Mucosa of stomach (tissue), 1 donor: ENCODE measurements at regions not wholly inside any gene's neighbourhood (a gene's known extent, or its start where the extent isn't known, plus 50 kb on each side); places are given as distances from the start of the nearest gene placed in this dataset.
"Not testable (repeated sequence)": the region's sequence is repeated elsewhere in the genome, so short reads cannot be mapped to it uniquely, and the experiment has no call there.

Source experiments
- H3K27me3 ChIP-seq: one replicate; pipeline ENCODE4 v1.7.0; 2013; ENCODE audit warnings: mild to moderate bottlenecking, low read length; ENCODE audit not compliant: control insufficient read depth, insufficient read depth
- H3K36me3 ChIP-seq: one replicate; pipeline ENCODE4 v1.7.0; 2013; ENCODE audit warnings: low read length; ENCODE audit not compliant: control insufficient read depth, insufficient read depth
- H3K4me1 ChIP-seq: one replicate; pipeline ENCODE4 v1.7.0; 2013; ENCODE audit warnings: mild to moderate bottlenecking, low read length; ENCODE audit not compliant: control insufficient read depth, insufficient read depth
- H3K4me3 ChIP-seq: one replicate; pipeline ENCODE4 v1.7.0; 2013; ENCODE audit warnings: low read length
- H3K9ac ChIP-seq: one replicate; pipeline ENCODE4 v1.7.0; 2013; ENCODE audit warnings: mild to moderate bottlenecking, low read length, moderate library complexity
- H3K9me3 ChIP-seq: one replicate; pipeline ENCODE4 v1.7.0; 2013; ENCODE audit warnings: mild to moderate bottlenecking, low read length, moderate library complexity; ENCODE audit not compliant: control insufficient read depth
- donor health status: Pancreatic carcinoma.

DNA sequence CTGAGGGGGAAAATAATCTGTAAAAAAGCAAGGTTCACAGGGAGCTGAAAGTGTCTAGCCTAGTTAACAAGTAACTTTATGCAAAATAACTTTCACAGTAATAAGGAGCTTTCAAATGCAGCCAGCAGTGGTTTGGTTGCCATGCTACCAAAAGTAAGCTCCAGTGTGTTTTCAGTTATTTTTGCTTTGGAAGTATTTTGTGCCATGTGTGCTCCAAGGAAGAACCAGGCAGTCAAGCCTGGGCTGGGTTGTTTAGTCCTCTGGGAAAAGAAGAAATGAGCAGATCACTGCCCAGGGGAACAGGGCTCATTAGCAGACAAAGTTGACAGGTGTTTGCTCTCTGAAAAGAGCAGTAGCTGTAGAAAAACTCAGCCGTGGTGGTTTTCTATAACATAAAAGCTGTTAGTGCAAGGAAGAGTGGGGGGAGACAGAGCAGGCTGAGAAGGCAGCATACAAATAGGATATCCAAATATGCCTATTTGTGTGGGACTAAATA, 92.8 kb upstream of the TMTC2 start:
- Histone ChIP-seq H3K9me3 (no peaks in the 10 kb centered on the region), H3K36me3 (no peaks in the 10 kb centered on the region), H3K27me3 (no peaks in the 10 kb centered on the region), H3K4me3 (no peak overlapping the region), H3K9ac (no peak overlapping the region), H3K4me1 (no peaks in the 10 kb centered on the region)

DNA sequence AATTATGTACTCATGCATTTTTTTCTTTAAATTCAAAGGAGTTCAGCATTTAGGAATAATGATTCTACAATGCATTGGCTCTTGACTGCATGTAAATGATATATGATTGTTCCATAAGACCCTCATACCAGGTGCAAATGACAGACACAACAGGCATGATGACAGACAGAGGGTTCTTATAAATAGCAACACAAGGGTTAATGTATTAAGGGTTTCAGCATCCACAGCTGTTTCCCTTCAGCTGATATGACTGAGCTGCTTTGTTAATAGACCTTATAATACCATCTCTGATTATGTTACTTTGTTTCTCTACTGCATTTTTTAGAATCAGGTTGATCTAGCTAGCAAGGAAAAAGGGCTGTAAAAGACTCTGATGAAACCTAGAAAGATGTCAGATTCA, 90.8 kb upstream of the TMTC2 start:
- H3K9ac ChIP-seq: no peak overlapping the region
- H3K4me3 ChIP-seq: no peak overlapping the region
- no peaks in the 10 kb centered on the region for H3K9me3 ChIP-seq
- H3K27me3 ChIP-seq: no peaks in the 10 kb centered on the region
- no peaks in the 10 kb centered on the region for H3K36me3 ChIP-seq
- no peaks in the 10 kb centered on the region for H3K4me1 ChIP-seq

DNA sequence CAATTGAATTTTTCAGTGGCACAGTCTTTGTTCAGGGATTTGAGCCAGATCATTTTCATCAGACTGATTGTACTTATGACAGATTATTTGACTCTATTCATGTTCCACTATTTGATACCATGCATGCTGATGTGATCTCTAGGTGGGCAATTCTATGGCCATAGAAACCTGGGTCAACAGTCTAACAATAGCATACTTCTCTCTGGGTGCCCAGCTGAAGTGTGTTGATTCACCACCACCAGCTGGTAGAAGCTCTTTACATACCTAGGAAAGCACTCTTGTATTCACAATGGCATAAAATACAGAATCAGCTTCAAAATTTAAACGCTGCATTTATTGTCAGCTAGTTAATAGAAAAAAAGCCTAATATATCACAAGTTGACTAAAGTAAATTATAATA, 90.2 kb upstream of the TMTC2 start:
- Histone ChIP-seq H3K4me3 (no peak overlapping the region), H3K36me3 (no peaks in the 10 kb centered on the region), H3K4me1 (no peaks in the 10 kb centered on the region), H3K9me3 (no peaks in the 10 kb centered on the region), H3K9ac (no peak overlapping the region), H3K27me3 (no peaks in the 10 kb centered on the region)

DNA sequence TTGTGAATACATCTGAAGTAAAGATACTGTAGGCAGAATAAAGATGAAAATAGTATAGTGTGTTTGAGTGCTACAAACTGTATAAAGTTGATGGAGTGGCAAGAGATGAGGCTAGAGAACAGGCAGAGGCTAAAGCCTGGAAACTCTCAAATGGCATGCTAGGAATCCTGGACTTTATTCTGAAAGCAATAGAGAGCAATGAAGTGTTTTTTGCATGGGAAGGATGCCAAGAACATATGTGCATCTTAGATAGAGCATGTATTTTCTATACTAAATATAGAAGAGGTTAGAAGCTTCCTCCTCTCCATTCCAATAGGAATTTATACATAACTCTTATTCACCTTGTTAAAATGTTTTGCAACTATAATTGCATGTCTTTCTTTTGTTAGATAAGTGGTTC, 86.3 kb upstream of the TMTC2 start:
- H3K4me1 ChIP-seq: no peaks in the 10 kb centered on the region
- H3K9me3 ChIP-seq: no peaks in the 10 kb centered on the region
- no peak overlapping the region for H3K4me3 ChIP-seq
- no peaks in the 10 kb centered on the region for H3K36me3 ChIP-seq
- H3K27me3 ChIP-seq: no peaks in the 10 kb centered on the region
- H3K9ac ChIP-seq: no peak overlapping the region

DNA sequence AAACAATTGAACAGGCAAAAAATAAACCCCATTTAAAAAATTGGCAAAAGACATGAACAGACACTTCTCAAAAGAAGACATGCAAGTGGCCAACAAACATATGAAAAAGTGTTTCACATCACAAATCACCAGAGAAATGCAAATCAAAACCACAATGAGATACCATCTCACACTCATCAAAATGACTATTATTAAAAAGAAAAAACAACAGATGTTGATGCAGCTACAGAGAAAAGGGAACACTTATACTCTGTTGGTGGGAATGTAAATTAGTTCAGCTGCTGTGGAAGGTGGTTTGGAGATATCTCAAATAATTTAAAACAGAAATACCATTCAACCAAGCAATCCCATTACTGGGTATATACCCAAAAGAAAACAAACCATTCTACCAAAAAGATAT, 83.1 kb upstream of the TMTC2 start:
- H3K4me1 ChIP-seq, H3K9ac ChIP-seq, H3K27me3 ChIP-seq, H3K4me3 ChIP-seq, H3K9me3 ChIP-seq, H3K36me3 ChIP-seq: not testable (repeated sequence)

DNA sequence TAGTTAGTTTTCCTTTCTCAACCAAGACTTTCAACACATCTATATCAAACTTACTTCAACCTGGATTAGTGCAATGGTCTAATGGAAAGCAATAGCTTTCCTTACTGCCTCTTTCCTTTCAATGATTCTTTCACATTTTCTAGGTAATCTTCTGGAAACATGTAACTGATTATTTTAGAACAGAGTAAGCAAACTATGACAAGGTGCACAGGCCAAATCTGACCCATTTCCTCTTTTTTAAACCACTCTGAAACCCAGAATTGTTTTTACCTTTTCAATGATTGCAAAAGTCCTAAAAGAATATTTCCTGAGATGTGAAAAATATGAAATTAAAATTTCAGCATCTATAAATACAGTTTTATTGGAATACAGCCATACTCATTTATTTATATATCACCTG, 81.6 kb upstream of the TMTC2 start:
- Histone ChIP-seq H3K4me1 (peaks cover 13% of the 10 kb centered on the region), H3K9me3 (no peaks in the 10 kb centered on the region), H3K27me3 (no peaks in the 10 kb centered on the region), H3K36me3 (no peaks in the 10 kb centered on the region), H3K9ac (no peak overlapping the region), H3K4me3 (no peak overlapping the region)

DNA sequence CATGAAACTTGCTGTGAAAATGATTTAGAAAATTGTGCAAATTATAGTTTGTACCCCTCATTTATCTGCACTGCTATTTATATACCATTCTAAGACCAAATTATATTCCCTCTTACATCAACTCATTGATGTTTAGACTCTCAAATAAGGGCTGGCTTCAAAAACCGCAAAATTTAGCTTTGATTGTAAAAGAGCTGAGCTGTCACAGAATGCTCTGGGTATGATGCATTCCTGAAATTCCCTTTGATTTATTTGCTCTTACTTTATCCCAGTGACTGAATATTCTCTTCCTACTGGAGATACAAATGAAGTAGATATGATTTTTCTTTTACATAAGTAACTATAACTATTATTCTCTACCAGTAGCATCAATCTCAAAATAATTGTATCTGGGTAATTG, 78.0 kb upstream of the TMTC2 start:
- Histone ChIP-seq H3K36me3 (no peaks in the 10 kb centered on the region), H3K27me3 (no peaks in the 10 kb centered on the region), H3K4me1 (peaks cover 13% of the 10 kb centered on the region), H3K9me3 (no peaks in the 10 kb centered on the region), H3K4me3 (no peak overlapping the region), H3K9ac (no peak overlapping the region)

DNA sequence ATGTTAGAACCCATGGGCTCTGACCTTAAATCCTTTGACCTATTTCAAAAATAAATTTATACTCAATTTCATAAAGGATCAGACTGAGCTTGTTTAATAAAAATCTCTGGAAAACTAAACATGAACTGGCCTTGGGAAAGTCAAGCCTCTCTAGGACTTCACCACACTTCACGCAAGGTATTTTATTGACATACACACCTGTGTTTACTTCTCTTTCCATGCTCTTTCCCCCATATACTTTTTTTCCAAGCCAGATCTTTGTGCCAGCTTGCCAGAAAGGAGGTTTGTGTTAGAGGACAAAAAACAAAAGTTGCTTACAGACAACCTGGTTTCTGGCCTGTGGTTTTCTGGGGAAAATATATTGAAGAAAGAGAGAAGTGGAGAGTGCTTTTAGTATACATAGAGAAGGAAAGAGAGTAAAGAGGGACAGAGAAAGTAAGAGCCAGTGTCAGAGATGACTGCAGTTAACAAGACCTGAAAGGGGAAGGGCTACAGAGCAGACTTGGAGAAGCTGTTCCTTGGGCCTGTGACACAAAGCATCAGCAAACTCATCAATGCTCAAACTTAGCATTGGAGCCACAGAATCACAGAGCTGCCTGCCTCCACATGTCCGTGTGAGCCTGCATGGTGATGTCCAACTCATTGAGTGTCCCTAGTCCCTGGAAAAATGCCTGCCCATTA, 77.3 kb upstream of the TMTC2 start:
- no peak overlapping the region for H3K9ac ChIP-seq
- H3K27me3 ChIP-seq: no peaks in the 10 kb centered on the region
- peaks cover 13% of the 10 kb centered on the region for H3K4me1 ChIP-seq
- no peak overlapping the region for H3K4me3 ChIP-seq
- no peaks in the 10 kb centered on the region for H3K9me3 ChIP-seq
- no peaks in the 10 kb centered on the region for H3K36me3 ChIP-seq

DNA sequence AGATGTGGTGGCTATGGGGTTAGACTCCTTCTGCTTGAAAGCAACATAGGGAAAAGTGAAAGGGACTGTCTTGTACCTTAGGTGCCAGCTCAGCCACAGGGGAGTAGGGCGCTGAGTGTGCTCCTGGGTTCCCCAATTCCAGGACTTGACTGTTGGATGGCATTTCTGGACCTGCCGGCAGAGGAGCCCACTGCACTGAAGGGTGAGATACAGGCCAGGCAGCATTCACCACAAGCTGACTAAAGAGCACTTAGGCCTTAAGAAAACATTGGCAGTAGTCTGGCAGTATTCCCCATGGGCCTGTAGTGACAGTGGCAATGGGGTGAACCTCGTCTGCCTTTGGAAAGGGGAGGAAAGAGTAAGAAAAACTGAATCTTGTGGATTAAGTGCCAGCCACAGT, 67.1 kb upstream of the TMTC2 start:
- no peak overlapping the region for H3K9ac ChIP-seq
- H3K36me3 ChIP-seq: no peaks in the 10 kb centered on the region
- H3K27me3 ChIP-seq: no peaks in the 10 kb centered on the region
- H3K9me3 ChIP-seq: no peaks in the 10 kb centered on the region
- H3K4me1 ChIP-seq: peaks cover 4% of the 10 kb centered on the region
- H3K4me3 ChIP-seq: no peak overlapping the region

DNA sequence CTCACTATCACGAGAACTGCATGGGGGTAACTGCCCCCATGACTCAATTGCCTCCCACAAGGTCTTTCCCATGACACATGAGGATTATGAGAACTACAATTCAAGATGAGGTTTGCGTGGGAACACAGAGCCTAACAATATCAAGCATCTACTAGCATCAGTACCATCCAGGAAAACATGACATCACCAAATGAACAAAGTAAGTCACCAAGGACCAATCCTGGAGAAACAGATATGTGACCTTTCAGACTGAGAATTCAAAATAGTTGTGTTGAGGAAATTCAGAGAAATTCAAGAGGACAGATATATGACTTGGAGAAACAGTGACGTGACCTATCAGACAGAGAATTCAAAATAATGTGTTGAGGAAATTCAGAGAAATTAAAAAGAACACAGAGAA, 65.8 kb upstream of the TMTC2 start:
- no peaks in the 10 kb centered on the region for H3K36me3 ChIP-seq
- H3K9me3 ChIP-seq: no peaks in the 10 kb centered on the region
- H3K4me1 ChIP-seq: peaks cover 4% of the 10 kb centered on the region
- no peak overlapping the region for H3K4me3 ChIP-seq
- no peak overlapping the region for H3K9ac ChIP-seq
- no peaks in the 10 kb centered on the region for H3K27me3 ChIP-seq

DNA sequence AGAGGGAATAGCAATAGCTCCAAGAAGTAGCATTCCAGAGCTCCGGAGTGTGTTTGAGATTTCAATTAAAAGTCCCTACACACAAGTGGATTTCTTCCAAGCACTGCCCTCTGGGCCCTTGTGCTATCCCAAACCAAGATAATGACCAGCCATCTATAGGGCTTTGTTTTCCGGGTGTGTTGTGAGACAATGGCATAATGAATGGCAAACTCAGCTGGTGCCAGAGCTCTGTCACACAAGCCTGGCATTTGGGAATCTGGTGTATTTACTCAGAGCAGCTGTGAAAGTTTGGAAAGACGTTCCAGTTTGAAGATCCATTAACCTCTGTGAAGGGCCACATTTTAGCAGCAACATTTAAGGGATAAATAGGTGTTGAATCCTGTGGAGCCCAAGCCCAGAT, 61.2 kb upstream of the TMTC2 start:
- Histone ChIP-seq H3K4me3 (no peak overlapping the region), H3K9ac (no peak overlapping the region), H3K4me1 (peaks cover 4% of the 10 kb centered on the region), H3K9me3 (no peaks in the 10 kb centered on the region), H3K36me3 (no peaks in the 10 kb centered on the region), H3K27me3 (no peaks in the 10 kb centered on the region)

DNA sequence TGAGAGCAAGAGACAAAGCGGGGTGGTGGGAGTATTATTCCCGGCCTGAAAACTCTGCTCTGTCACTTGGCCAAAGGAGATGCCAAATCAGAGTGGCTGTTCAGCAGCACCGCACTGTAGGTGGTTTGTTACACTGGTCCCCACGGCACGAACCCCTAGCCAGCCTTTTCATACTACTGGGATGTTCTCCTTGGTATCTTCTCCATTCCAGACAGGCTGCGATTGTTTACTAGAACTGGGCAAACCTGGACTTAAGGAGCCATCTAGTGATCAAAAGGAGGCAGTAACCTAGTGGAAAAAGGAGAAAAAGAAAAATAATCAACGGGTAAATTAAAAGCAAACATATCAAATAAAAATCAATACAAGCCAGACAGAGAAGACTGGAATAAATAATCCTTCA, 58.9 kb upstream of the TMTC2 start:
- Histone ChIP-seq H3K9me3 (no peaks in the 10 kb centered on the region), H3K9ac (no peak overlapping the region), H3K4me3 (no peak overlapping the region), H3K4me1 (peaks cover 4% of the 10 kb centered on the region), H3K36me3 (no peaks in the 10 kb centered on the region), H3K27me3 (no peaks in the 10 kb centered on the region)
